Skin epidermis (tissue), 12 donors: ENCODE measurements at regions not wholly inside any gene's neighbourhood (a gene's known extent, or its start where the extent isn't known, plus 50 kb on each side); places are given as distances from the start of the nearest gene placed in this dataset.

ENCODE experiments used
- H3K27ac ChIP-seq, 21 experiments: fragments of 200-600 bp; sonication (generic) in 11 of 21; one replicate each; pipeline ENCODE4 v1.5.0; 2020; ENCODE audit warnings: mild to moderate bottlenecking in 3 of 21, inconsistent platforms in 2 of 21, moderate library complexity in 2 of 21
- H3K4me3 ChIP-seq, 7 experiments: fragments of 200-600 bp; sonication (generic) in 2 of 7; one replicate each; pipeline ENCODE4 v1.5.0; 2020; ENCODE audit warnings: inconsistent platforms in 2 of 7, mild to moderate bottlenecking in 2 of 7, moderate library complexity in 1 of 7

GRCh38 chr7:45978010-45978681 is 57.1 kb upstream of the IGFBP3 start:
- peak overlapping the region in 13 of 21 experiments; percentile 12 to 75 (median 53) for H3K27ac ChIP-seq
- no peak overlapping the region for H3K4me3 ChIP-seq

DNA sequence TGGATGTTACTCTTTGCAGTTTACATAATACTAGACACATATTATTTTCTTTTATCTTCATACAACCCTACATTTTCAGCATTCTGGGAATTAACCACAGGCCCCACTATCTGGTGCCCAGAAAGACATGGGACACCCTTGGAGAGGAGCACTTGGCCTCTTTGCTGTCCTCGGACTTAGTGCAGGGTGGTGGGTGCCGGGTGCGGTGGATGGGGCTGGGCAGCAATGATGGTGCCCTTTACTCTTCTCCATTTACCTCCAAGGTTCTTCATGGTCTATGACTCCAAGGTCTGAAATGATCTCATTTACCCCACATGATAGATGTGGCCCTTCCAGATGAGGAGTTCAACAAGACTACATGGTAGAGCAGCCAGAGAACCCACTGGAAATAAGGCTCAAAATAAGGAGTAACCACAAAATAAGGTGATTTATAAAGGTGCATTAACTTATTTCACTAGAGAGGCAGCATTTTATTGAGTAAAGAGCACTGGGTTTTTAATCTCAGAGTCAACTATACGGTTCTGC is 56.2 kb upstream of the IGFBP3 start:
- H3K27ac ChIP-seq, result peak overlapping the region in 7 of 21 experiments; percentile 7 to 75 (median 47)
- H3K4me3 ChIP-seq, result no peak overlapping the region

DNA sequence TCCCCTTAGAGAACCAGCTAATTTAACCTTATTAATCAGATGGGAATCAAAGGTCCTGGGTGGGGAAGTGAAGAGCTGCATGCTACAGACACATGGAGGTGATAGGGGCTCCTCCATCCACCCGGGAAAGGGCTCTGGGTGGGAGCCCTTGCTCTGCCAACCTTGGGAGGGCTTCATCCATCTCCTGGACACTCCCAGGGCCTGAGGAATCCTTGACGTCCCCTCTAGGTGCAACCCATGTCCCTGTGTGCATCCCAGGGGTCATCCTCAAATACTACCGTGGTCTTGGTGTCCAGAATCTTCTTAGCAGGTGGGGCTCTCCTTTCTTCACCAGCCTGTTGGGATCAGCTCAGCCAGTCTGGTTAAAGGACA is 55.4 kb upstream of the IGFBP3 start:
- Histone ChIP-seq H3K4me3 (no peak overlapping the region), H3K27ac (no peak overlapping the region)

DNA sequence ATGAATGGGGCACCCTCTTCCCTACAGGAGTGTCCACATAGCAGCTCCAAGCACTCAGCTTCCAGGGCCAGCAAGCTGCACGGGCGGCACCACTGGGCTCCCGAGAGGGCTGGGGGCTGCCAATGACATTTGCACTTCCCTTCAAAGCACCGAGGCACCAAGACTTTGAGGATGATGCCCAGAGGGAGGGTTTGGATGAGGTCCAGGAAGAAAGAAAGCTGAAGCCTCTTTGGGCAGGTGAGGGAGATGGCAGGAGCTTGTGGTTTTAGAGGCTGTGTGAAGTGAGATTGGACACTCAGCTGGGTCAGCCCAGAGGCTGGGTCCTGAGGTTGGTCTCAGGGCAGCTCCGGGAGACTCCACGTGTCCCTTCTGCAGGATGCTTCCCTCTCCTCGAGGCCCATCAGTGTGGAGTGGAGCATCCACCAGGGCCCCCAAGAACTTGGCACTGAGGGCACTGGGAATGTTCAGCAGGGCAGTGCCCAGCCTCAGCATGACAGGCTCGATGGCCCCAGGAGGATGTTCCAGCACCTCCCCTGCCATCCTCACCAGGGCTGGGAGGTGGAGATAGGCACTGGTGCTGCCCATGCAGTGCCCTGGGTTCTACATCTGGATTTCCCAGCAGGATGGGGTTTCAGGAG is 54.9 kb upstream of the IGFBP3 start:
- Histone ChIP-seq H3K27ac (no peak overlapping the region), H3K4me3 (no peak overlapping the region)

DNA sequence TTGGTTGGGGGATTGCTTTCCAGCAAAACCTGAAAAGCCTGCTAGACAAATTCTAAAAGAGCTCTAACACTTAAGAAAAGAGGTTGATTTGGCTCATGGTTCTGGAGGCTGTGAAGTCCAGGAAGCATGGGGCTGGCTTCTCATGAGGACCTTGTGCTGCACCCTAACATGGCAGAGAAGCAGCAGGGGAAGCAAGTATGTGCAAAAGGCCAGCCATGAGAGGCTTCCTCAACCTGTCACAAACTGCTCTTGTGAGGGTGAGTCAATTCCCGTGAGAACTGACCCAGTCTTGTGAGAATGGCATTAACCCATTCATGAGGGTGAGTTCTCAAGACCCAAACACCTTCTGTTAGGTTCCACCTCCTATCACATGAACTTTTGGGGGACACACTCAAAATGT is 54.3 kb upstream of the IGFBP3 start:
- H3K27ac ChIP-seq, result no peak overlapping the region
- no peak overlapping the region for H3K4me3 ChIP-seq

DNA sequence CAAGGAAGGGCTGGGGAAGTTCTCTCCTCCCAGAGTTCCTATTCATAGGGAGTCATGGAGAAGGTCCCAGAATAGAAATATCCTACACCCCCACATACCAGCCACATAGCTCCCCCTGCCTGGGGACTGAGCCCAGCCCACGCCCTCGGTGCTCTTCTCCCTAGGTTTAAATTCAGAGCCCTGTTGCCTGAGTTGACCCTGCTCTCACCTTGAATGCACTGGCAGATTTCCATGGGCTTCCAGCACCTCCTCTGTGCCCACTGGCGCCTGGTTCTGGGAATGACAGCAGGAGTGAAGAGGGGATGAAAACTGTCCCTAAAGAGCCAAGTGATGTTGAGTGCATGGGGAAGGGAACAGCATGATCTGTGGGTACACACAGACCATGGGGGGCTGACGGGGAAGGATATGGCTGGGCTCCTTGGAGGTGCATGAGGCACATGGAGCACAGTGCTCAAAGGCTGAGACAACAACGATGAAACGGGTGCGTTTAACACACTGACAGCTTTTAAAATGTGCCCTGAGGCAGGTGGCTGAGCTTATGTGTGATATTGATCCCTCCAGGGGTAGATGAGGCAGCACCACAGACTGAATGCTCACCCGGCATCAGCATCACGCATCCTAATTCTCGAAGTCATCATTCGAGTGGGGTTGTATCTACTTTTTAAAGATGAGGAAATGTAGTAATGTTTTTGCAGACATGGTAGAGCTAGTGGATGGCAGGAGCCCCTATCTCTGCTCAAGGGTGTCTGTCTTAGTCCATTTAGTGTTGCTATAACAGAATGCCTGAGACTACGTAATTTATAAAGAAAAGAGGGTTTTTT is 53.7 kb upstream of the IGFBP3 start:
- Histone ChIP-seq H3K4me3 (no peak overlapping the region), H3K27ac (peak overlapping the region in 1 of 21 experiments; percentile 19)

- Histone ChIP-seq H3K4me3 (no peak overlapping the region), H3K27ac (peak overlapping the region in 1 of 21 experiments; percentile 27)
Observed at GRCh38 chr7:45973725-45974532, 52.9 kb upstream of the IGFBP3 start.

- Histone ChIP-seq H3K4me3 (no peak overlapping the region), H3K27ac (no peak overlapping the region)
Observed at GRCh38 chr7:45972629-45973312, 51.7 kb upstream of the IGFBP3 start.

DNA sequence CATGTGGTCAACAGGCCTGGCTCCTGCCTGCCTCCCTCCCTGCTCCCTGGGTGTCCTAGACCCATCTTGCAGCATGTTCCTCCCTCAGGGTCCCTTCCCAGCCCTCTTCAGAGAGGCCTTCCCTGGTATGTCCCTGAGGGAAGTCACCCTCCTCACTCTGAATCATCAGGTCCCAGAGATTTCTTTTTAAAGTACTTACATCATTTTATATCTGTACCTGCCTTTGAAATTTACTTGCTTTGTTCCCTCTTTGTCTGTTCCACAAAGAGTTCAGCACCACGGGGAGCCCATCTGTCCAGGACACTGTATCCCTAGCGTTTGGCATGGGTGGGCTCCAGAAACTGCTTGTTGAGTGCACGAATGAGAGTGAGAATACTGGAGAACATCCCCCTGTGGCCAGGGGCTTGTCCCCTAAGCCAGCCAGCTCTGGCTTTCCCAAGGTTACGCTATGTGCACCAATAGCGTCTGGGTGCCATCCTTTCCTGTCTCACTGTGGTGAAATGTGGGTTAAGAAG is 50.6 kb upstream of the IGFBP3 start:
- Histone ChIP-seq H3K4me3 (no peak overlapping the region), H3K27ac (no peak overlapping the region)

- H3K27ac ChIP-seq, result no peak overlapping the region
- no peak overlapping the region for H3K4me3 ChIP-seq
Observed at GRCh38 chr7:45971171-45971570, 50.1 kb upstream of the IGFBP3 start.
